ENCODE measurements at regions not wholly inside any gene's neighbourhood (a gene's known extent, or its start where the extent isn't known, plus 50 kb on each side); places are given as distances from the start of the nearest gene placed in this dataset.
"Not testable (repeated sequence)": the region's sequence is repeated elsewhere in the genome, so short reads cannot be mapped to it uniquely, and the experiment has no call there.

- DNase-seq: not testable (repeated sequence)
Observed at GRCh38 chr1:29997818-29998217, 725.6 kb downstream of the MATN1 start.

GRCh38 chr1:29993950-29994349 is 729.4 kb downstream of the MATN1 start:
- no peak for DNase-seq

- no peak for DNase-seq
Observed at GRCh38 chr1:29991815-29992214, 731.6 kb downstream of the MATN1 start.

GRCh38 chr1:29991025-29991424 is 732.4 kb downstream of the MATN1 start:
- no peak for DNase-seq

- DNase-seq: no peak
Observed at GRCh38 chr1:29990304-29990703, 733.1 kb downstream of the MATN1 start.

GRCh38 chr1:29986986-29987385 is 736.4 kb downstream of the MATN1 start:
- DNase-seq: no peak

GRCh38 chr1:29985606-29985945 is 737.8 kb downstream of the MATN1 start:
- no peak for DNase-seq

- no peak for DNase-seq
Observed at GRCh38 chr1:29984862-29985605, 738.4 kb downstream of the MATN1 start.

- DNase-seq: no peak
Observed at GRCh38 chr1:29984166-29984861, 739.1 kb downstream of the MATN1 start.

- no peak for DNase-seq
Observed at GRCh38 chr1:29983321-29983720, 740.1 kb downstream of the MATN1 start.

- no peak for DNase-seq
Observed at GRCh38 chr1:29981586-29982239, 741.7 kb downstream of the MATN1 start.

- DNase-seq: no peak
Observed at GRCh38 chr1:29977550-29977949, 741.2 kb downstream of the PTPRU start.

- no peak for DNase-seq
Observed at GRCh38 chr1:29975036-29975694, 738.8 kb downstream of the PTPRU start.

GRCh38 chr1:29974316-29974724 is 738.0 kb downstream of the PTPRU start:
- DNase-seq: no peak

GRCh38 chr1:29973406-29973805 is 737.1 kb downstream of the PTPRU start:
- DNase-seq: no peak

GRCh38 chr1:29972421-29973053 is 736.2 kb downstream of the PTPRU start:
- no peak for DNase-seq

- no peak for DNase-seq
Observed at GRCh38 chr1:29971703-29972102, 735.4 kb downstream of the PTPRU start.

GRCh38 chr1:29970747-29971325 is 734.5 kb downstream of the PTPRU start:
- no peak for DNase-seq

- no peak for DNase-seq
Observed at GRCh38 chr1:29969576-29969975, 733.3 kb downstream of the PTPRU start.

- no peak for DNase-seq
Observed at GRCh38 chr1:29967261-29967660, 730.9 kb downstream of the PTPRU start.

GRCh38 chr1:29966526-29967045 is 730.3 kb downstream of the PTPRU start:
- DNase-seq: no peak

All from skin of body (tissue), 1 donor.